B cell (primary cell): ENCODE measurements at regions not wholly inside any gene's neighbourhood (a gene's known extent, or its start where the extent isn't known, plus 50 kb on each side); places are given as distances from the start of the nearest gene placed in this dataset.

Experiments
- CTCF ChIP-seq: fragments of 200-600 bp; IDR thresholded peaks from one replicate; pipeline ENCODE4 v1.8.0; 2022; ENCODE audit warnings: antibody characterized with exemption, mild to moderate bottlenecking
- EZH2 ChIP-seq: IDR thresholded peaks from 2 replicates; pipeline ENCODE4 v1.6.1; 2012; ENCODE audit warnings: borderline replicate concordance, low read depth, mild to moderate bottlenecking, moderate library complexity, low read length; ENCODE audit not compliant: insufficient read depth, poor library complexity, severe bottlenecking

GRCh38 chr21:16589006-16589898 is 859.5 kb downstream of the USP25 start:
- TF ChIP-seq CTCF (no peak), EZH2 (no peak)
